ENCODE measurements at regions not wholly inside any gene's neighbourhood (a gene's known extent, or its start where the extent isn't known, plus 50 kb on each side); places are given as distances from the start of the nearest gene placed in this dataset.
"Not testable (repeated sequence)": the region's sequence is repeated elsewhere in the genome, so short reads cannot be mapped to it uniquely, and the experiment has no call there.

GRCh38 chr15:36026627-36027283 is 480.8 kb upstream of the DPH6 start:
- DNase-seq (ENCODE audit: low read depth): no peak
- H3K4me3 ChIP-seq (ENCODE audit: low read depth, low read length): no peak overlapping the region
- TF ChIP-seq, protein P1, sequence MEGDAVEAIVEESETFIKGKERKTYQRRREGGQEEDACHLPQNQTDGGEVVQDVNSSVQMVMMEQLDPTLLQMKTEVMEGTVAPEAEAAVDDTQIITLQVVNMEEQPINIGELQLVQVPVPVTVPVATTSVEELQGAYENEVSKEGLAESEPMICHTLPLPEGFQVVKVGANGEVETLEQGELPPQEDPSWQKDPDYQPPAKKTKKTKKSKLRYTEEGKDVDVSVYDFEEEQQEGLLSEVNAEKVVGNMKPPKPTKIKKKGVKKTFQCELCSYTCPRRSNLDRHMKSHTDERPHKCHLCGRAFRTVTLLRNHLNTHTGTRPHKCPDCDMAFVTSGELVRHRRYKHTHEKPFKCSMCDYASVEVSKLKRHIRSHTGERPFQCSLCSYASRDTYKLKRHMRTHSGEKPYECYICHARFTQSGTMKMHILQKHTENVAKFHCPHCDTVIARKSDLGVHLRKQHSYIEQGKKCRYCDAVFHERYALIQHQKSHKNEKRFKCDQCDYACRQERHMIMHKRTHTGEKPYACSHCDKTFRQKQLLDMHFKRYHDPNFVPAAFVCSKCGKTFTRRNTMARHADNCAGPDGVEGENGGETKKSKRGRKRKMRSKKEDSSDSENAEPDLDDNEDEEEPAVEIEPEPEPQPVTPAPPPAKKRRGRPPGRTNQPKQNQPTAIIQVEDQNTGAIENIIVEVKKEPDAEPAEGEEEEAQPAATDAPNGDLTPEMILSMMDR (IDR thresholded peaks at IDR 0.05; ENCODE audit: low read depth, low read length, missing control alignments): no peak

GRCh38 chr15:36029606-36030210 is 483.7 kb upstream of the DPH6 start:
- no peak overlapping the region for H3K4me3 ChIP-seq (ENCODE audit: low read depth, low read length)
- DNase-seq (ENCODE audit: low read depth): no peak
- TF ChIP-seq, protein P1 (IDR thresholded peaks at IDR 0.05; ENCODE audit: low read depth, low read length, missing control alignments): no peak

GRCh38 chr15:36039996-36040572 is 494.1 kb upstream of the DPH6 start:
- no peak for DNase-seq (ENCODE audit: low read depth)
- H3K4me3 ChIP-seq (ENCODE audit: low read depth, low read length): no peak overlapping the region
- TF ChIP-seq, protein P1 (IDR thresholded peaks at IDR 0.05; ENCODE audit: low read depth, low read length, missing control alignments): no peak

DNA sequence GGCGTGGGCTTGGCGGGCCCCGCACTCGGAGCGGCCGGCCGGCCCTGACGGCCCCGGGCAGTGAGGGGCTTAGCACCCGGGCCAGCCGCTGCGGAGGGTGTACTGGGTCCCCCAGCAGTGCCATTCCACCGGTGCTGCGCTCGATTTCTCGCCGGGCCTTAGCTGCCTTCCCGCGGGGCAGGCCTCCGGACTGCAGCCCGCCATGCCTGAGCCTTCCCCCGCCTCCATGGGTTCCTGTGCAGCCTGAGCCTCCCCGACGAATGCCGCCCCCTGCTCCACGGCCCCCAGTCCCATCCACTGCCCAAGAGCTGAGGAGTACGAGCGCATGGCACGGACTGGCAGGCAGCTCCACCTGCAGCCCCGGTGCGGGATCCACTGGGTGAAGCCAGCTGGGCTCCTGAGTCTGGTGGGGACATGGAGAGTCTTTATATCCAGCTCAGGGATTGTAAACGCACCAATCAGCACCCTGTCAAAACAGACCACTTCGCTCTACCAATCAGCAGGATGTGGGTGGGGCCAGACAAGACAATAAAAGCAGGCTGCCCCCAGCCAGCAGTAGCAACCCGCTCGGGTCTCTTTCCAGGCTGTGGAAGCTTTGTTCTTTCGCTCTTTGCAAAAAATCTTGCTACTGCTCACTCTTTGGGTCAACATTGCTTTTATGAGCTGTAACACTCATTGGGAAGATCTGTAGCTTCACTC is 501.2 kb upstream of the DPH6 start:
- H3K4me3 ChIP-seq (ENCODE audit: low read depth, low read length); DNase-seq (ENCODE audit: low read depth): not testable (repeated sequence)

DNA sequence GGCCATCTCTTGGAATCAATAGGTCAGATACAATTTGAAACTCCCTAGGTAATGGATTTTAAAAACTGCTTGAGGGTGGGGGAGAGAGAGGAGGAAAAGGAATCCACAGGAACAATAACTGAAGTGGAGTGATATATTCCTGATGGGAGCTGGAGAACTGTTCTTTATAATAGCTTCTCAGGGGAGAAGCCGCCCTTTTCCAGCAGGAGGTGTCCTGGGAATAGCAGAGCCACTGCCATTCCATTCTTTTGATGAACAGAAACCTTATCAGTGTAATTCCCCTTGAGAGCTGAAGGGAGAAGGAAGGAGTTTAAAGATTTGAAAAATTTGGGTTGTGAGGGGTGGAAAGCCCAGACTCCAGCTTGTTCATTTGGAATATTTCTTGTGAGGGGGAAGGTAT is 504.9 kb upstream of the DPH6 start:
- TF ChIP-seq, protein P1 (IDR thresholded peaks at IDR 0.05; ENCODE audit: low read depth, low read length, missing control alignments): no peak
- H3K4me3 ChIP-seq (ENCODE audit: low read depth, low read length): no peak overlapping the region
- DNase-seq (ENCODE audit: low read depth): no peak

GRCh38 chr15:36052641-36053040 is 506.7 kb upstream of the DPH6 start:
- H3K4me3 ChIP-seq (ENCODE audit: low read depth, low read length); DNase-seq (ENCODE audit: low read depth): not testable (repeated sequence)
- TF ChIP-seq, protein P1 (IDR thresholded peaks at IDR 0.05; ENCODE audit: low read depth, low read length, missing control alignments): peak; percentile 3

DNA sequence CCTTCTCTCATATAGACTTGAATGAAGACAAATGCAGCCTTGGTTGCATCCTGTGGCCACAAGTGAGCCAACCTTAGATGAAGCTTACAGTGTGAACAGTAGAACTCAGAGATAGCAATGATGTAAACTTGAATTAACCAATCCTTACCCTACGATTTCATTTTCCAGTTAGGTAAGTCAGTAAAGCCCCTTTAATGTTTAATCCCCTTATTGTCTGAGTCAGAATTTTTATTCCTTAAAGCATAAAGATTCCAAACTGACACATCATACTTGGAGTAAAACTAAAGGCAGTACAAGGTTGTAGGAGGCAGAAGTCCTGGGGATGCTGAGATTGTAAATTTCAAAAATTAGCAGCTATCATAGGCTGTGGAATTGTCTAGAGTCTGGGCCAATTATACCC is 507.8 kb upstream of the DPH6 start:
- H3K4me3 ChIP-seq (ENCODE audit: low read depth, low read length): no peak overlapping the region
- DNase-seq (ENCODE audit: low read depth): no peak
- TF ChIP-seq, protein P1 (IDR thresholded peaks at IDR 0.05; ENCODE audit: low read depth, low read length, missing control alignments): no peak
